ENCODE measurements at regions not wholly inside any gene's neighbourhood (a gene's known extent, or its start where the extent isn't known, plus 50 kb on each side); places are given as distances from the start of the nearest gene placed in this dataset.

GRCh38 chr14:76574416-76575095 lies 186.7 kb upstream of the VASH1 start:
- no peak for TF ChIP-seq POLR2A (IDR thresholded peaks at IDR 0.05)
- TF ChIP-seq, protein P1, sequence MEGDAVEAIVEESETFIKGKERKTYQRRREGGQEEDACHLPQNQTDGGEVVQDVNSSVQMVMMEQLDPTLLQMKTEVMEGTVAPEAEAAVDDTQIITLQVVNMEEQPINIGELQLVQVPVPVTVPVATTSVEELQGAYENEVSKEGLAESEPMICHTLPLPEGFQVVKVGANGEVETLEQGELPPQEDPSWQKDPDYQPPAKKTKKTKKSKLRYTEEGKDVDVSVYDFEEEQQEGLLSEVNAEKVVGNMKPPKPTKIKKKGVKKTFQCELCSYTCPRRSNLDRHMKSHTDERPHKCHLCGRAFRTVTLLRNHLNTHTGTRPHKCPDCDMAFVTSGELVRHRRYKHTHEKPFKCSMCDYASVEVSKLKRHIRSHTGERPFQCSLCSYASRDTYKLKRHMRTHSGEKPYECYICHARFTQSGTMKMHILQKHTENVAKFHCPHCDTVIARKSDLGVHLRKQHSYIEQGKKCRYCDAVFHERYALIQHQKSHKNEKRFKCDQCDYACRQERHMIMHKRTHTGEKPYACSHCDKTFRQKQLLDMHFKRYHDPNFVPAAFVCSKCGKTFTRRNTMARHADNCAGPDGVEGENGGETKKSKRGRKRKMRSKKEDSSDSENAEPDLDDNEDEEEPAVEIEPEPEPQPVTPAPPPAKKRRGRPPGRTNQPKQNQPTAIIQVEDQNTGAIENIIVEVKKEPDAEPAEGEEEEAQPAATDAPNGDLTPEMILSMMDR (IDR thresholded peaks at IDR 0.05): no peak

Measured in esophagus squamous epithelium (tissue), 4 donors.